ENCODE measurements at regions not wholly inside any gene's neighbourhood (a gene's known extent, or its start where the extent isn't known, plus 50 kb on each side); places are given as distances from the start of the nearest gene placed in this dataset.

DNA sequence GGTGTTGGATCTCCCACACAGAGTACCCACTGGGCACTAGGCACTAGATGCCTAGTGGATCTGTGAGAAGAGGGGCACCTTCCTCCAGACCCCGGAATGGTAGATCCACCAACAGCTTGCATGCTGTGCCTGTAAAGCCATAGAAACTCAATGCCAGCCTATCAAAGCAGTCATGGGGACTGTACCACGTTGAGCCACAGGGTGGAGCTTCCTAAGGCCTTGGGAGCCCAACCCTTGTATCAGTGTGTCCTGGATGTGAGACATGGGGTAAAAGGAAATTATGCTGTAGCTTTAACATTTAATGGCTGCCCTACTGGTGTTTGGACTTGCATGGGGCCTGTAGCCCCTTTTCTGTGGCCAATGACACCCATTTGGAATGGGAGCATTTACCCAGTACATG is 1024.9 kb downstream of the TMEM121 start:
- TF ChIP-seq, protein P1, sequence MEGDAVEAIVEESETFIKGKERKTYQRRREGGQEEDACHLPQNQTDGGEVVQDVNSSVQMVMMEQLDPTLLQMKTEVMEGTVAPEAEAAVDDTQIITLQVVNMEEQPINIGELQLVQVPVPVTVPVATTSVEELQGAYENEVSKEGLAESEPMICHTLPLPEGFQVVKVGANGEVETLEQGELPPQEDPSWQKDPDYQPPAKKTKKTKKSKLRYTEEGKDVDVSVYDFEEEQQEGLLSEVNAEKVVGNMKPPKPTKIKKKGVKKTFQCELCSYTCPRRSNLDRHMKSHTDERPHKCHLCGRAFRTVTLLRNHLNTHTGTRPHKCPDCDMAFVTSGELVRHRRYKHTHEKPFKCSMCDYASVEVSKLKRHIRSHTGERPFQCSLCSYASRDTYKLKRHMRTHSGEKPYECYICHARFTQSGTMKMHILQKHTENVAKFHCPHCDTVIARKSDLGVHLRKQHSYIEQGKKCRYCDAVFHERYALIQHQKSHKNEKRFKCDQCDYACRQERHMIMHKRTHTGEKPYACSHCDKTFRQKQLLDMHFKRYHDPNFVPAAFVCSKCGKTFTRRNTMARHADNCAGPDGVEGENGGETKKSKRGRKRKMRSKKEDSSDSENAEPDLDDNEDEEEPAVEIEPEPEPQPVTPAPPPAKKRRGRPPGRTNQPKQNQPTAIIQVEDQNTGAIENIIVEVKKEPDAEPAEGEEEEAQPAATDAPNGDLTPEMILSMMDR (IDR thresholded peaks at IDR 0.05), result no peak
- no peak for TF ChIP-seq POLR2A (IDR thresholded peaks at IDR 0.05)

Measured in body of pancreas (tissue), 4 donors.